Tibial nerve (tissue), 4 donors: ENCODE measurements at regions not wholly inside any gene's neighbourhood (a gene's known extent, or its start where the extent isn't known, plus 50 kb on each side); places are given as distances from the start of the nearest gene placed in this dataset.

ENCODE experiments used
- EP300 ChIP-seq, 2 donors: sonication (generic); formaldehyde crosslinking; IDR thresholded peaks; one replicate each; pipeline ENCODE4 v1.6.1; 2017; ENCODE audit warnings: antibody characterized with exemption in 2 of 2, mild to moderate bottlenecking in 1 of 2
- POLR2A ChIP-seq, 2 donors: fragments of 450-650 bp; IDR thresholded peaks; one replicate each; pipeline ENCODE4 v1.6.1; 2017; ENCODE audit warnings: antibody characterized with exemption in 2 of 2, mild to moderate bottlenecking in 2 of 2, moderate library complexity in 2 of 2
- TF ChIP-seq, protein P1 (sequence below), 5 experiments: fragments of 200-600 bp in 3 of 5; fragments of 450-650 bp in 2 of 5; sonication (generic) in 3 of 5; IDR thresholded peaks; one replicate each; pipeline ENCODE4 v1.5.1; 2016 to 2019; ENCODE audit warnings: antibody characterized with exemption in 5 of 5, mild to moderate bottlenecking in 3 of 5, moderate library complexity in 2 of 5

DNA sequence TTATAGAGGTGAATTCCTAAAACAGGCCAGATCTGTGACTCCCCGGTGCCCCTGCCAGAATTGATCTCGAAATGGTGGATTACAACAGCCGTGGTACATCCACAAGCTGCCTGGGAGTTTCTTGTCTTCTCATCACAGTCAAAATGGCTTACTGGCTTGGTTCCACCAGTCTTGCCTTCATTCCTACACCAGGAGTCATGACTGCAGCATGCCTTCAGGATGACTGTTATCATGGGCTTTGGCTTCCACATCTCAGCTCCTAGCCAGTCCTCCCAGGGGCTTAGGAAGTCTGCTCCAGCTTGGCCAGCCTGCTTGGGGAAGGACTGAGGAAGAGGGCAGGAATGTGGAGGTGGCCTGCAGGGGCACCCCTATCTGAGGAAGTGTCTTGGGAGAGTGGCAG is 132.9 kb upstream of the NR3C1 start:
- TF ChIP-seq EP300 (IDR thresholded peaks at IDR 0.05) (peak in 1 of 2 donors; percentile 8), POLR2A (IDR thresholded peaks at IDR 0.05) (no peak)
- TF ChIP-seq, protein P1, sequence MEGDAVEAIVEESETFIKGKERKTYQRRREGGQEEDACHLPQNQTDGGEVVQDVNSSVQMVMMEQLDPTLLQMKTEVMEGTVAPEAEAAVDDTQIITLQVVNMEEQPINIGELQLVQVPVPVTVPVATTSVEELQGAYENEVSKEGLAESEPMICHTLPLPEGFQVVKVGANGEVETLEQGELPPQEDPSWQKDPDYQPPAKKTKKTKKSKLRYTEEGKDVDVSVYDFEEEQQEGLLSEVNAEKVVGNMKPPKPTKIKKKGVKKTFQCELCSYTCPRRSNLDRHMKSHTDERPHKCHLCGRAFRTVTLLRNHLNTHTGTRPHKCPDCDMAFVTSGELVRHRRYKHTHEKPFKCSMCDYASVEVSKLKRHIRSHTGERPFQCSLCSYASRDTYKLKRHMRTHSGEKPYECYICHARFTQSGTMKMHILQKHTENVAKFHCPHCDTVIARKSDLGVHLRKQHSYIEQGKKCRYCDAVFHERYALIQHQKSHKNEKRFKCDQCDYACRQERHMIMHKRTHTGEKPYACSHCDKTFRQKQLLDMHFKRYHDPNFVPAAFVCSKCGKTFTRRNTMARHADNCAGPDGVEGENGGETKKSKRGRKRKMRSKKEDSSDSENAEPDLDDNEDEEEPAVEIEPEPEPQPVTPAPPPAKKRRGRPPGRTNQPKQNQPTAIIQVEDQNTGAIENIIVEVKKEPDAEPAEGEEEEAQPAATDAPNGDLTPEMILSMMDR (IDR thresholded peaks at IDR 0.05): no peak
